Lower lobe of right lung (tissue), 2 donors: ENCODE measurements at regions not wholly inside any gene's neighbourhood (a gene's known extent, or its start where the extent isn't known, plus 50 kb on each side); places are given as distances from the start of the nearest gene placed in this dataset.
A peak's percentile ranks its signal among the peaks of the same experiment; 100 is the strongest.

Experiments
- ATAC-seq, 2 donors: fragments of 200-7000 bp; cut with Tn5 transposase; one replicate each; pipeline ENCODE4 v1.9.1; 2020 to 2022; ENCODE audit warnings: mild to moderate bottlenecking in 2 of 2, moderate library complexity in 2 of 2
- DNase-seq: peaks from one replicate; pipeline ENCODE4 v3.0.0-alpha.2; 2020
- H3K27ac ChIP-seq: fragments of 200-600 bp; one replicate; pipeline ENCODE4 v1.8.0; 2022
- H3K27me3 ChIP-seq: fragments of 200-600 bp; one replicate; pipeline ENCODE4 v1.8.0; 2022; ENCODE audit warnings: low read depth
- H3K36me3 ChIP-seq: fragments of 200-600 bp; one replicate; pipeline ENCODE4 v1.8.0; 2022; ENCODE audit warnings: mild to moderate bottlenecking
- H3K4me1 ChIP-seq: fragments of 200-600 bp; one replicate; pipeline ENCODE4 v1.8.0; 2022
- H3K4me3 ChIP-seq: fragments of 200-600 bp; one replicate; pipeline ENCODE4 v1.8.0; 2022; ENCODE audit warnings: mild to moderate bottlenecking
- H3K9me3 ChIP-seq: fragments of 200-600 bp; one replicate; pipeline ENCODE4 v1.8.0; 2022
- intact Hi-C: fragments of 100-400 bp; cut with DNase I; formaldehyde crosslinking; loops from one replicate; pipeline ENCODE4 v1.11.0; 2022
- TF ChIP-seq, protein P1 (sequence below): fragments of 200-600 bp; IDR thresholded peaks from one replicate; pipeline ENCODE4 v1.8.0; 2022; ENCODE audit warnings: antibody characterized with exemption, mild to moderate bottlenecking
- donor health status: DM: no; HTN: yes; CAD: no; lungs with severe emphysema.

DNA sequence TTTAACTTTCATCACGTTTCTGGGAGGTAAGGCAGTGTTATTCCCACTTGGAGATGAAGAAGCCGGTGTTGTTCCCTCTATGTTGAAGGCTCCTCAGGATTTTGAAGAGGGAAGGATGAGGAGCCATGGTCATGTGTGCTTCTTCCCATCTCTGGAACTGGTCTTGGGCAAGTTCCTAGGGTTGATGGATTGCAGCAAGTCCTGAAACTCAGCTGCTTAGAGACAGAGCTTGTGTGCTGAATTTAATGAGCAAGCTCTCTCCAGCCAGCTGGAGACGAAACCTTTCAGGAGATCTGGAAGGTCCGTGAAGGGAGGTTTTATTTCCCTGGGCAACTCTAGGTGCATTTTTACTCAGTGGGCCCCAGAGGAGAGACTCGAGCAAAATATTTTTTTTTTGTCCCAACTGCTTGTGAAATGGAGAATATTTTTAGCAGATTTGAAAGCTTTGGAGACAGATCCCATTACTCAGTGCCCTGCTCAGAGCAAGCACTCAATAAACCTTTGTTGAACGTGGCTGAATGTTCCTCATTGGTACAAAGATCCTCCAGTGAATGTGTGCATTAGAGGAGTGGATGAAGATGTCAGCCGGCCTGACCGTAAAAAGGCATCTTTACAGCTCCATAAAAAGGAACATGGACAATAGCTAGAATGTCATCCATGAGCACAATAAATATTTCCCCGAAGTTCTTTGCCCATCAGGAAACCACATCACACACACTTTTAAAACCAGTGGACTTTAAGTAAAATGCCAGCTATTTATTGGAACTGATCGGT is 55.6 kb upstream of the RGMA start:
- DNase-seq: no peak
- Histone ChIP-seq H3K36me3 (no peaks in the 10 kb centered on the region), H3K27me3 (no peaks in the 10 kb centered on the region), H3K4me1 (no peaks in the 10 kb centered on the region), H3K27ac (no peak overlapping the region), H3K9me3 (no peaks in the 10 kb centered on the region), H3K4me3 (no peak overlapping the region)
- TF ChIP-seq, protein P1, sequence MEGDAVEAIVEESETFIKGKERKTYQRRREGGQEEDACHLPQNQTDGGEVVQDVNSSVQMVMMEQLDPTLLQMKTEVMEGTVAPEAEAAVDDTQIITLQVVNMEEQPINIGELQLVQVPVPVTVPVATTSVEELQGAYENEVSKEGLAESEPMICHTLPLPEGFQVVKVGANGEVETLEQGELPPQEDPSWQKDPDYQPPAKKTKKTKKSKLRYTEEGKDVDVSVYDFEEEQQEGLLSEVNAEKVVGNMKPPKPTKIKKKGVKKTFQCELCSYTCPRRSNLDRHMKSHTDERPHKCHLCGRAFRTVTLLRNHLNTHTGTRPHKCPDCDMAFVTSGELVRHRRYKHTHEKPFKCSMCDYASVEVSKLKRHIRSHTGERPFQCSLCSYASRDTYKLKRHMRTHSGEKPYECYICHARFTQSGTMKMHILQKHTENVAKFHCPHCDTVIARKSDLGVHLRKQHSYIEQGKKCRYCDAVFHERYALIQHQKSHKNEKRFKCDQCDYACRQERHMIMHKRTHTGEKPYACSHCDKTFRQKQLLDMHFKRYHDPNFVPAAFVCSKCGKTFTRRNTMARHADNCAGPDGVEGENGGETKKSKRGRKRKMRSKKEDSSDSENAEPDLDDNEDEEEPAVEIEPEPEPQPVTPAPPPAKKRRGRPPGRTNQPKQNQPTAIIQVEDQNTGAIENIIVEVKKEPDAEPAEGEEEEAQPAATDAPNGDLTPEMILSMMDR: no peak
- no peak for ATAC-seq
- intact Hi-C loops: no loop called here

DNA sequence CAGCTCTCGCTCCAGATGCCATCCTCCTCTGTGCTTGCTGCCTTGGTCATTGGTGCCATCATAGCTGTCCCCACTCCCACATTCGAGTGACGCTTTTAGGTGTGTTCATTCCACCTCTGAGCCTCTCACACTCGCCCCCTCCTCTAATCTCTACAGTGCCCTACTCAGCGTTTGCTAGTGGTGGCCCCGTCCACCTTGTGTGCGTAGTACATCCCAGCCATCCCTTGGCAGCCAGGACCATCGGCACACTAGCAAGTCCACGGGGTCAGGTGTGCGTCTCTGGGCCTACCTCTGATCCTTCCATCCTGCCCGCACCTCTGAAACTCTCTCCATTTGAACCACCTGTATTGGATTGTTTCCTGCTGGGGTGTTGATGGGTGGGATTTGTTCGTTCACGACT is 54.2 kb upstream of the RGMA start:
- H3K4me3 ChIP-seq: no peak overlapping the region
- H3K27me3 ChIP-seq: no peaks in the 10 kb centered on the region
- intact Hi-C loops: no loop called here
- H3K9me3 ChIP-seq: no peaks in the 10 kb centered on the region
- H3K27ac ChIP-seq: no peak overlapping the region
- H3K4me1 ChIP-seq: no peaks in the 10 kb centered on the region
- ATAC-seq (no peak), DNase-seq (no peak)
- TF ChIP-seq, protein P1: no peak
- H3K36me3 ChIP-seq: no peaks in the 10 kb centered on the region

DNA sequence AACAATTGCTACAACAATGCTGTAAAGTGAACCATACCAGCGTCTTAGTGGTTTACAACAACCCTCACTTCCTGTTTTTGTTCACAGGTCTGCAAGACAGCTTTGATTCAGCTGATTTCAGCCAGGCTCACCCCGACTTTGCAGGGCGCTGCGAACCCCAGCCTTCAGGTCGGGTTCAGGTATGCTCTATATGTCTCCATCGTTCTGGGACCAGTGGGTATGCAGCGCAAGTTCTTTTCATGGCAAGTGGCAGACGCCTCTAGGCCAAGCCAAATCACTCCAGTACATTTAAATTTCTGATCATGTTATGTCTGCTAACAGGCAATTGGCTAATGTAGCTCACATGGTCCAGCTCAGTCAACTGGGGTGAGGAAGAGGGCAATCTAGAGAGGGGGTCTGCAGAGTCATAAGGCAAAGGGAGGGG is 52.4 kb upstream of the RGMA start:
- no peaks in the 10 kb centered on the region for H3K9me3 ChIP-seq
- H3K4me1 ChIP-seq: no peaks in the 10 kb centered on the region
- no peak for DNase-seq
- ATAC-seq: peak in 1 of 2 donors; percentile 50
- TF ChIP-seq, protein P1: no peak
- H3K27me3 ChIP-seq: no peaks in the 10 kb centered on the region
- no peak overlapping the region for H3K4me3 ChIP-seq
- H3K27ac ChIP-seq: no peak overlapping the region
- intact Hi-C loops: no loop called here
- H3K36me3 ChIP-seq: no peaks in the 10 kb centered on the region

GRCh38 chr15:93139436-93139835 is 50.4 kb upstream of the RGMA start:
- H3K4me3 ChIP-seq: no peak overlapping the region
- H3K36me3 ChIP-seq: no peaks in the 10 kb centered on the region
- no peaks in the 10 kb centered on the region for H3K4me1 ChIP-seq
- no peaks in the 10 kb centered on the region for H3K27me3 ChIP-seq
- H3K9me3 ChIP-seq: no peaks in the 10 kb centered on the region
- H3K27ac ChIP-seq: no peak overlapping the region
- intact Hi-C loops: no loop called here
- DNase-seq: no peak
- no peak for ATAC-seq
- TF ChIP-seq, protein P1: no peak

DNA sequence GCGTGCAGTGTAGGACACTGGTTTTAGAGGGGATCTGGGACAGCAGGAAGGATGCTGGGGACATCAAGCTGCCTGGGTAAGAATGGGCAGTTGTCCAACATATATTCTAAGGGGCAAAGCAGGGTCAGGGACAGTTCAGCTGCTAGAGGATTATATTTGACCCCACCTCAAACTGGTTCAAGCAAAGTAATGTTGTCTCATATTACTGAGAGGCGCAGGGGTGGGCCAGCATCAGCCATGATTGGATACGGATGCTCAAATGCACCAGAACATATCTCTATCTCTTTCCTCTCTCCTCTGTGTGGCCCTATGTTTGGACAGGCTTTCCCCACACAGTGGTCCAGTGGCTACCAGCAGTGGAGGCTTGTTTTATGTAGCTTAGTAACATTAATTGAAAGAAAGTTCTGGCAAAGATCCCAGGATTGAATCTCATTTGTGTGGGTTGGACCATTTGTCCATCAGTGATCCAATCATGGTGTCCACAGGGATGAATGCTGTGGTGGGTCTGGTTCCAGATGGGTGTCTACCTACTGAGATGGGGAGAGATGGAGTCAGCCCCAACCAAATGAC is 49.8 kb upstream of the RGMA start:
- Histone ChIP-seq H3K27ac (no peak overlapping the region), H3K4me3 (no peak overlapping the region), H3K36me3 (no peaks in the 10 kb centered on the region), H3K9me3 (no peaks in the 10 kb centered on the region), H3K4me1 (no peaks in the 10 kb centered on the region), H3K27me3 (no peaks in the 10 kb centered on the region)
- DNase-seq: no peak
- intact Hi-C loops: no loop called here
- TF ChIP-seq, protein P1: no peak
- no peak for ATAC-seq
